K562 (cell line): ENCODE measurements at regions not wholly inside any gene's neighbourhood (a gene's known extent, or its start where the extent isn't known, plus 50 kb on each side); places are given as distances from the start of the nearest gene placed in this dataset.

Experiments
- ATAC-seq: fragments of 200-7000 bp; cut with Tn5 transposase; 3 replicates; pipeline ENCODE4 v1.9.1; 2020; ENCODE audit warnings: moderate library complexity
- BruUV-seq: library from RNA; stranded (reverse); fragments of 400-500 nt; replicated peaks from 2 replicates; lab custom pipeline; 2021; lab: Mats Ljungman, UMichigan
- CTCF ChIA-PET: fragments of 300-600 bp; formaldehyde crosslinking; extraction: SDS; loops from one replicate; lab custom pipeline; 2021; ENCODE audit warnings: low intra/inter-chr PET ratio; lab: Yijun Ruan, JAX
- POLR2A ChIA-PET: fragments of 300-600, 350-650 bp; sonication (Branson Sonifier 250); formaldehyde crosslinking; extraction: SDS; loops from one replicate; lab custom pipeline; 2021; ENCODE audit warnings: antibody characterized with exemption, inconsistent platforms; lab: Yijun Ruan, JAX
- DNase-seq, 4 experiments: peaks; one replicate each; pipeline versions ENCODE4 v3.0.0 to v3.0.0-alpha.2; 2011 to 2018; ENCODE audit warnings: low spot score in 3 of 4, mixed read lengths in 3 of 4; ENCODE audit errors: extremely low read depth in 1 of 4
- FAIRE-seq: peaks from 2 replicates; lab custom pipeline; 2011; peaks lifted over from hg19 to GRCh38; lab: Jason Lieb, UNC
- H2AFZ ChIP-seq: 2 replicates; pipeline ENCODE4 v1.6.0; 2011; ENCODE audit warnings: low read depth, low read length, control low read depth, inconsistent platforms
- H3K27ac ChIP-seq: fragments of 200-600 bp; 3 replicates; pipeline ENCODE4 v1.8.0; 2011; ENCODE audit warnings: low read depth, mild to moderate bottlenecking, control low read depth, inconsistent platforms, low read length, moderate library complexity, mixed read lengths; ENCODE audit errors: extremely low read depth
- H3K27me3 ChIP-seq, 2 experiments: fragments of 300-600 bp in 1 of 2; 2 replicates in 1 of 2; 3 replicates in 1 of 2; pipeline versions ENCODE4 v1.6.0 to v1.8.0; 2011; ENCODE audit warnings: inconsistent platforms in 2 of 2, low read length in 2 of 2, mild to moderate bottlenecking in 1 of 2, mixed read lengths in 1 of 2, moderate library complexity in 1 of 2; ENCODE audit not compliant: control insufficient read depth in 2 of 2, insufficient read depth in 2 of 2
- H3K36me3 ChIP-seq: fragments of 300-600 bp; 3 replicates; pipeline ENCODE4 v1.8.0; 2011; ENCODE audit warnings: mild to moderate bottlenecking, low read length, inconsistent platforms; ENCODE audit not compliant: control insufficient read depth, insufficient read depth
- H3K4me1 ChIP-seq, 2 experiments: fragments of 200-600 bp in 1 of 2; replicated peaks in 1 of 2; 2 replicates in 1 of 2; 3 replicates in 1 of 2; pipeline versions ENCODE4 v1.5.1 to v1.8.0; 2011; ENCODE audit warnings: inconsistent platforms in 2 of 2, low read length in 2 of 2, mild to moderate bottlenecking in 1 of 2, mixed read lengths in 1 of 2, moderate library complexity in 1 of 2; ENCODE audit not compliant: control insufficient read depth in 2 of 2, insufficient read depth in 2 of 2
- H3K4me2 ChIP-seq: 2 replicates; pipeline ENCODE4 v1.6.1; 2011; ENCODE audit warnings: low read length, control low read depth, inconsistent platforms, mixed read lengths; ENCODE audit not compliant: insufficient read depth
- H3K4me3 ChIP-seq: fragments of 200-600 bp; sonication (generic), shearing (Covaris generic); 2 replicates; pipeline ENCODE4 v1.5.1; 2016; ENCODE audit warnings: control low read depth, inconsistent platforms
- H3K79me2 ChIP-seq: fragments of 200-600 bp; 3 replicates; pipeline ENCODE4 v1.8.0; 2011; ENCODE audit warnings: low read length, inconsistent platforms; ENCODE audit not compliant: control insufficient read depth, insufficient read depth
- H3K9ac ChIP-seq, 2 experiments: 2 replicates each; pipeline versions ENCODE4 v1.6.0 to v1.6.1; 2011; ENCODE audit warnings: low read depth in 2 of 2, low read length in 2 of 2, control low read depth in 1 of 2, inconsistent platforms in 1 of 2, mild to moderate bottlenecking in 1 of 2, mixed read lengths in 1 of 2; ENCODE audit not compliant: insufficient read depth in 1 of 2
- H3K9me1 ChIP-seq: one replicate; pipeline ENCODE4 v1.6.0; 2011; ENCODE audit warnings: inconsistent platforms, mild to moderate bottlenecking, low read length, moderate library complexity; ENCODE audit not compliant: control insufficient read depth, insufficient read depth
- H3K9me3 ChIP-seq: replicated peaks from 2 replicates; pipeline ENCODE4 v1.5.1; 2011; ENCODE audit warnings: low read depth, low read length, inconsistent platforms; ENCODE audit not compliant: control insufficient read depth, insufficient read depth
- H4K20me1 ChIP-seq: replicated peaks from 2 replicates; pipeline ENCODE4 v1.6.1; 2011; ENCODE audit warnings: low read length, inconsistent platforms, mixed read lengths; ENCODE audit not compliant: control insufficient read depth, insufficient read depth
- ATF2 ChIP-seq: sonication (generic); formaldehyde crosslinking; IDR thresholded peaks from 2 replicates; pipeline ENCODE4 v1.8.1; 2022; ENCODE audit warnings: missing genetic modification reagents
- C11orf30 ChIP-seq: fragments of 450-650 bp; IDR thresholded peaks from 2 replicates; pipeline ENCODE4 v1.6.1; 2016; ENCODE audit warnings: low read depth, mild to moderate bottlenecking
- CC2D1A ChIP-seq: fragments of 450-650 bp; IDR thresholded peaks from 2 replicates; pipeline ENCODE4 v1.6.1; 2017; ENCODE audit warnings: mild to moderate bottlenecking
- CHD4 ChIP-seq: fragments of 200-600 bp; sonication (generic); IDR thresholded peaks from 3 replicates; pipeline ENCODE4 v1.6.1; 2012; ENCODE audit warnings: low read depth, mild to moderate bottlenecking, mixed read lengths, low read length, inconsistent platforms; ENCODE audit not compliant: insufficient read depth, insufficient replicate concordance, poor library complexity, severe bottlenecking
- ILF3 ChIP-seq: fragments of 450-650 bp; IDR thresholded peaks from 2 replicates; pipeline ENCODE4 v1.6.1; 2018; ENCODE audit warnings: antibody characterized with exemption, mild to moderate bottlenecking, moderate library complexity, borderline replicate concordance
- MAFF ChIP-seq: IDR thresholded peaks from 2 replicates; pipeline ENCODE4 v1.6.1; 2012; ENCODE audit warnings: low read length, improper control_type of control experiment
- MAFG ChIP-seq: fragments of 450-650 bp; conservative IDR thresholded peaks from 2 replicates; pipeline ENCODE4 v1.6.1; 2016; ENCODE audit warnings: missing genetic modification characterization, missing compliant biosample characterization
- MAFK ChIP-seq: IDR thresholded peaks from 2 replicates; pipeline ENCODE4 v1.6.1; 2011; ENCODE audit warnings: low read length, improper control_type of control experiment
- XRCC5 ChIP-seq: fragments of 200-400 bp; formaldehyde crosslinking; IDR thresholded peaks from 2 replicates; pipeline ENCODE4 v1.6.1; 2017; ENCODE audit warnings: low read depth, mild to moderate bottlenecking, low read length
- ZNF316 ChIP-seq: fragments of 450-650 bp; IDR thresholded peaks from 2 replicates; pipeline ENCODE4 v1.6.1; 2016
- WGBS: fragments of 100-300 bp; shearing (Covaris generic); methylation state at CpG from one replicate; pipeline ENCODE4 v1.1.6; 2016; ENCODE audit warnings: low coverage, mixed read lengths; ENCODE audit not compliant: insufficient coverage; ENCODE audit errors: missing lambda C conversion rate; 5-methylcytosine and 5-hydroxymethylcytosine counted together
- in situ Hi-C: fragments of 300-500 bp; cut with MboI; formaldehyde crosslinking; loops from 4 replicates; pipeline ENCODE4 v1.15.0; 2018; ENCODE audit warnings: inconsistent platforms, mixed read lengths
- intact Hi-C: fragments of 100-400 bp; cut with micrococcal nuclease; formaldehyde crosslinking; loops from 2 replicates; pipeline ENCODE4 v1.14.2; 2022
- TF ChIP-seq, protein P1 (sequence below), 2 experiments: fragments of 200-800 bp in 1 of 2; sonication (Bioruptor generic) in 1 of 2; sonication (generic) in 1 of 2; formaldehyde crosslinking in 1 of 2; IDR thresholded peaks in 1 of 2; conservative IDR thresholded peaks in 1 of 2; 2 replicates each; pipeline versions ENCODE4 v1.5.0 to v1.6.1; 2016 to 2020; ENCODE audit warnings: missing compliant biosample characterization in 1 of 2, missing genetic modification characterization in 1 of 2, missing genetic modification reagents in 1 of 2

- TF ChIP-seq ILF3 = no peak
Observed at GRCh38 chr2:12288048-12288447, 428.7 kb upstream of the TRIB2 start (continued).

DNA sequence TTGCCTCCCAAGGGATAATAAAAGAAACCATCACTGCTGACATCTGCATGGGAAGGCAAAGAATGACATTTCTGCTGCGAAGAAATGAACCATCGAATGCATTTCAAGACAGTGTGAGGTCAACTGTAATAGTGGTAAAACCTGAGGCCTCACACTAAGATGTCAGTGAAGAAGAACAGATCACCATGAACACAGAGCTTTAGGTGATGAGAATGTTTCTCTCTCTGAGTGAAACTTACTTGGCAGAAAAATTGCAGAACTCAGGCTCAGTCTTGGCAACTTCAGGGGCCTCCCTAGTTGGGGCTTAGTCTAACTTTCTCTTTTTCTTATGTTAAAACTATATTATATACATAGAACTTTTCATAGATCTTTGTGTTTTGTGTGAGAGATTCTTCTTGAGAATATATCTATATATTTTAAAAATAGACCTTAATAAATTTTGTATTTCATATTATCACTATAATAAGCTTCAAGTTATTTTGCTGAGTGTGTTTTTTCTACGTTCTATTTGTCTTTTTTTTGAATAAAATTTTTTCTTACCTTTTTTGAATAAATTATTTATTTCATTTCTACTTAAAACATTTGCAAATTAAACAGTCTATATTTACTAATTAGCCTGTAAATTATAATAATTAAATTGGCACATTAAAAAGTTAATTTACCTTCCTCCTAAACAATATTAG, 427.5 kb upstream of the TRIB2 start:
- peaks cover 63% of the 10 kb centered on the region for H3K79me2 ChIP-seq
- no peaks in the 10 kb centered on the region for H4K20me1 ChIP-seq
- H3K9me3 ChIP-seq = no peaks in the 10 kb centered on the region
- H3K9ac ChIP-seq = peak overlapping the region in 1 of 2 experiments; percentile 66; a peak in 1 of 4 replicates
- H2AFZ ChIP-seq = peak overlapping the region; percentile 73
- no peak for TF ChIP-seq CC2D1A
- peak; percentile 61; the same call in 1 of the 2 replicates for TF ChIP-seq MAFG (tag)
- peak; percentile 87 for TF ChIP-seq C11orf30
- TF ChIP-seq, protein P1, sequence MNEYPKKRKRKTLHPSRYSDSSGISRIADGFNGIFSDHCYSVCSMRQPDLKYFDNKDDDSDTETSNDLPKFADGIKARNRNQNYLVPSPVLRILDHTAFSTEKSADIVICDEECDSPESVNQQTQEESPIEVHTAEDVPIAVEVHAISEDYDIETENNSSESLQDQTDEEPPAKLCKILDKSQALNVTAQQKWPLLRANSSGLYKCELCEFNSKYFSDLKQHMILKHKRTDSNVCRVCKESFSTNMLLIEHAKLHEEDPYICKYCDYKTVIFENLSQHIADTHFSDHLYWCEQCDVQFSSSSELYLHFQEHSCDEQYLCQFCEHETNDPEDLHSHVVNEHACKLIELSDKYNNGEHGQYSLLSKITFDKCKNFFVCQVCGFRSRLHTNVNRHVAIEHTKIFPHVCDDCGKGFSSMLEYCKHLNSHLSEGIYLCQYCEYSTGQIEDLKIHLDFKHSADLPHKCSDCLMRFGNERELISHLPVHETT (CRISPR knock-in tag; conservative IDR thresholded peaks at IDR 0.05 in 1 of 2, IDR thresholded peaks at IDR 0.05 in 1 of 2) = no peak
- TF ChIP-seq MAFF = peak; percentile 41; the same call in 1 of the 2 replicates
- no peak for TF ChIP-seq XRCC5
- no peak for TF ChIP-seq CHD4
- TF ChIP-seq ATF2 = no peak
- peak; percentile 36; the same call in 1 of the 2 replicates for TF ChIP-seq MAFK
- peak; percentile 97 for TF ChIP-seq ZNF316
- H3K4me3 ChIP-seq = no peak overlapping the region
- ATAC-seq = no peak
- in situ Hi-C loops (no loop called here), intact Hi-C loops (loop anchor here (10.0 kb wide), 1 partner anchor 454 kb away; no protein-coding TSS in a partner anchor)
- BruUV-seq = no TSS peak
- 84% methylated on average over 3 of the region's 3 CpGs for WGBS
- H3K27me3 ChIP-seq = no peaks in the 10 kb centered on the region
- H3K36me3 ChIP-seq = peaks cover 14% of the 10 kb centered on the region; the same call in 1 of the 3 replicates
- no peak for DNase-seq
- FAIRE-seq = no peak
- no peaks in the 10 kb centered on the region for H3K9me1 ChIP-seq
- peaks cover 7 to 39% of the 10 kb centered on the region in 2 experiments; a peak in 4 of 5 replicates for H3K4me1 ChIP-seq
- H3K4me2 ChIP-seq = no peak overlapping the region
- POLR2A ChIA-PET = interaction anchor here (1.5 to 2.7 kb wide), 2 partner anchors 12 to 14 kb away, joined by 5 to 10 read pairs; no protein-coding TSS in a partner anchor
- H3K27ac ChIP-seq = peak overlapping the region; percentile 83
- CTCF ChIA-PET = no interaction called here
